HepG2 (cell line): ENCODE measurements at regions not wholly inside any gene's neighbourhood (a gene's known extent, or its start where the extent isn't known, plus 50 kb on each side); places are given as distances from the start of the nearest gene placed in this dataset.

Experiments used
- ATAC-seq: fragments of 200-7000 bp; cut with Tn5 transposase; 3 replicates; pipeline ENCODE4 v1.9.1; 2020; ENCODE audit warnings: mild to moderate bottlenecking, moderate library complexity
- BruUV-seq: library from RNA; stranded (reverse); fragments of 400-500 nt; replicated peaks from 2 replicates; lab custom pipeline; 2021; lab: Mats Ljungman, UMichigan
- CTCF ChIA-PET: fragments of 300-600 bp; formaldehyde crosslinking; extraction: SDS; loops from one replicate; lab custom pipeline; 2021; ENCODE audit warnings: low total read pairs, inconsistent platforms, low intra/inter-chr PET ratio; lab: Yijun Ruan, JAX
- POLR2A ChIA-PET: fragments of 350-600 bp; sonication (Branson Sonifier 250); formaldehyde crosslinking; loops from one replicate; lab custom pipeline; 2020; ENCODE audit warnings: antibody characterized with exemption, inconsistent platforms; lab: Yijun Ruan, JAX
- DNase-seq: peaks from one replicate; pipeline ENCODE4 v3.0.0-alpha.2; 2015; ENCODE audit warnings: low spot score
- FAIRE-seq: peaks from 3 replicates; lab custom pipeline; 2011; peaks lifted over from hg19 to GRCh38; lab: Jason Lieb, UNC
- H2AFZ ChIP-seq: one replicate; pipeline ENCODE4 v1.6.1; 2011; ENCODE audit warnings: low read length, inconsistent platforms
- H3K27ac ChIP-seq: fragments of 300-600 bp; 3 replicates; pipeline ENCODE4 v1.8.0; 2011; ENCODE audit warnings: mixed run types, mild to moderate bottlenecking, mixed read lengths, low read length, inconsistent platforms; ENCODE audit not compliant: insufficient read depth; ENCODE audit errors: extremely low read length
- H3K27me3 ChIP-seq, 2 experiments: fragments of 200-600 bp in 1 of 2; 2 replicates in 1 of 2; 3 replicates in 1 of 2; pipeline versions ENCODE4 v1.6.0 to v1.8.0; 2011; ENCODE audit warnings: low read length in 2 of 2, mild to moderate bottlenecking in 2 of 2, moderate library complexity in 2 of 2, inconsistent platforms in 1 of 2; ENCODE audit not compliant: insufficient read depth in 2 of 2, control insufficient read depth in 1 of 2
- H3K36me3 ChIP-seq, 2 experiments: fragments of 200-600 bp in 1 of 2; replicated peaks in 1 of 2; 2 replicates in 1 of 2; 3 replicates in 1 of 2; pipeline versions ENCODE4 v1.5.1 to v1.8.0; 2011; ENCODE audit warnings: low read length in 2 of 2, inconsistent platforms in 1 of 2; ENCODE audit not compliant: insufficient read depth in 2 of 2, control insufficient read depth in 1 of 2
- H3K4me1 ChIP-seq: 2 replicates; pipeline ENCODE4 v1.5.1; 2012; ENCODE audit warnings: low read length, inconsistent platforms; ENCODE audit not compliant: insufficient read depth
- H3K4me2 ChIP-seq: 2 replicates; pipeline ENCODE4 v1.6.0; 2011; ENCODE audit warnings: low read depth, low read length, inconsistent platforms
- H3K4me3 ChIP-seq, 3 experiments: fragments of 200-600 bp in 1 of 3; sonication (generic), shearing (Covaris generic) in 1 of 3; replicated peaks in 1 of 3; 2 replicates each; pipeline ENCODE4 v1.5.1; 2011 to 2016; ENCODE audit warnings: low read length in 3 of 3, inconsistent platforms in 2 of 3, low read depth in 2 of 3, mild to moderate bottlenecking in 2 of 3, control low read depth in 1 of 3, mixed read lengths in 1 of 3; ENCODE audit not compliant: insufficient read depth in 1 of 3
- H3K79me2 ChIP-seq: one replicate; pipeline ENCODE4 v1.6.1; 2011; ENCODE audit warnings: low read length, inconsistent platforms; ENCODE audit not compliant: insufficient read depth
- H3K9ac ChIP-seq: 2 replicates; pipeline ENCODE4 v1.6.0; 2011; ENCODE audit warnings: mild to moderate bottlenecking, low read depth, low read length, inconsistent platforms; ENCODE audit not compliant: insufficient read depth
- H3K9me3 ChIP-seq: 2 replicates; pipeline ENCODE4 v1.5.1; 2012; ENCODE audit warnings: mild to moderate bottlenecking, low read length
- H4K20me1 ChIP-seq: 2 replicates; pipeline ENCODE4 v1.6.0; 2011; ENCODE audit warnings: inconsistent platforms, mild to moderate bottlenecking, low read length, moderate library complexity; ENCODE audit not compliant: insufficient read depth
- EED ChIP-seq: sonication (generic); formaldehyde crosslinking; IDR thresholded peaks from 2 replicates; pipeline ENCODE4 v1.5.0; 2020; ENCODE audit warnings: mild to moderate bottlenecking, missing genetic modification reagents
- RBFOX2 ChIP-seq: fragments of 200-400 bp; formaldehyde crosslinking; IDR thresholded peaks from 2 replicates; pipeline ENCODE4 v1.6.1; 2017; ENCODE audit warnings: low read depth, mild to moderate bottlenecking, low read length
- SALL2 ChIP-seq: sonication (generic); formaldehyde crosslinking; IDR thresholded peaks from 2 replicates; pipeline ENCODE4 v1.8.1; 2023; ENCODE audit warnings: mild to moderate bottlenecking, missing genetic modification reagents, inconsistent platforms
- ZNF136 ChIP-seq: sonication (generic); formaldehyde crosslinking; IDR thresholded peaks from 2 replicates; pipeline ENCODE4 v1.8.1; 2022; ENCODE audit warnings: low read depth, mild to moderate bottlenecking, moderate library complexity, missing genetic modification reagents
- ZNF772 ChIP-seq: sonication (generic); formaldehyde crosslinking; IDR thresholded peaks from 2 replicates; pipeline ENCODE4 v1.5.0; 2020; ENCODE audit warnings: mild to moderate bottlenecking, missing genetic modification reagents
- in situ Hi-C: cut with HindIII; loops from 2 replicates; pipeline ENCODE4 v1.10.0; 2017; ENCODE audit warnings: low pct_unique_long_range_greater_than_20kb; ENCODE audit not compliant: extremely low pct_ligation_motif_present
- intact Hi-C: fragments of 100-400 bp; cut with micrococcal nuclease; formaldehyde crosslinking; loops from one replicate; pipeline ENCODE4 v1.10.0; 2022; ENCODE audit not compliant: unreplicated experiment
- TF ChIP-seq, protein P1 (sequence below): sonication (generic); formaldehyde crosslinking; conservative IDR thresholded peaks from 2 replicates; pipeline ENCODE4 v1.4.0; 2020; ENCODE audit warnings: mild to moderate bottlenecking, missing genetic modification reagents, moderate library complexity
- TF ChIP-seq, protein P2 (sequence below): sonication (generic); formaldehyde crosslinking; conservative IDR thresholded peaks from 2 replicates; pipeline ENCODE4 v1.4.0; 2020; ENCODE audit warnings: missing genetic modification reagents
- TF ChIP-seq, protein P3 (sequence below): IDR thresholded peaks from 2 replicates; pipeline ENCODE4 v1.6.1; 2016
- TF ChIP-seq, protein P4 (sequence below): sonication (generic); formaldehyde crosslinking; IDR thresholded peaks from 2 replicates; pipeline ENCODE4 v1.4.0; 2020; ENCODE audit warnings: missing genetic modification reagents, borderline replicate concordance

DNA sequence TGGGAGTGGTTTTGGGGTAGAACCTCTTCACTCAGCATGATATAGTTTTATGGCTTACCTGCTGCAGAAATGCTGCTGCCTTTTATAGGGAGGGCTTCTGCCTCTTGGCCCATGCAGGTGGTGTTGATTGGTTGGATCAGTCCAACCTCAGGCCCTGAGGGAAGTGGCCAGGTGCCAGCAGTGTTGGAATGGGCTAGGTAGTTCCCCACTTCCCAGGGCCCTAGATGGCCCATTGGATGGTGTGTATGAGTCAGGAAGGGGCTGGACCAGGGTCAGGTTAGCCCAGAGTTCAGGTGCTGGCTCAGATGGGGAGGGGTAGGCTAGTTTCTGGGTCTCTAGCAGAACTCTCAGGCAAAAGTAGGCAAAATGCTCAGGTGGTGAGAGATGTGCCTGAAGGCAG, 455.5 kb downstream of the CCSER2 start:
- no peaks in the 10 kb centered on the region for H3K36me3 ChIP-seq
- intact Hi-C loops: loop anchor here (5.0 kb wide), 1 partner anchor 1593 kb away; no protein-coding TSS in a partner anchor
- H4K20me1 ChIP-seq: no peaks in the 10 kb centered on the region
- FAIRE-seq: no peak
- no peak overlapping the region for H3K4me2 ChIP-seq
- H3K27me3 ChIP-seq: no peaks in the 10 kb centered on the region
- TF ChIP-seq, protein P1, sequence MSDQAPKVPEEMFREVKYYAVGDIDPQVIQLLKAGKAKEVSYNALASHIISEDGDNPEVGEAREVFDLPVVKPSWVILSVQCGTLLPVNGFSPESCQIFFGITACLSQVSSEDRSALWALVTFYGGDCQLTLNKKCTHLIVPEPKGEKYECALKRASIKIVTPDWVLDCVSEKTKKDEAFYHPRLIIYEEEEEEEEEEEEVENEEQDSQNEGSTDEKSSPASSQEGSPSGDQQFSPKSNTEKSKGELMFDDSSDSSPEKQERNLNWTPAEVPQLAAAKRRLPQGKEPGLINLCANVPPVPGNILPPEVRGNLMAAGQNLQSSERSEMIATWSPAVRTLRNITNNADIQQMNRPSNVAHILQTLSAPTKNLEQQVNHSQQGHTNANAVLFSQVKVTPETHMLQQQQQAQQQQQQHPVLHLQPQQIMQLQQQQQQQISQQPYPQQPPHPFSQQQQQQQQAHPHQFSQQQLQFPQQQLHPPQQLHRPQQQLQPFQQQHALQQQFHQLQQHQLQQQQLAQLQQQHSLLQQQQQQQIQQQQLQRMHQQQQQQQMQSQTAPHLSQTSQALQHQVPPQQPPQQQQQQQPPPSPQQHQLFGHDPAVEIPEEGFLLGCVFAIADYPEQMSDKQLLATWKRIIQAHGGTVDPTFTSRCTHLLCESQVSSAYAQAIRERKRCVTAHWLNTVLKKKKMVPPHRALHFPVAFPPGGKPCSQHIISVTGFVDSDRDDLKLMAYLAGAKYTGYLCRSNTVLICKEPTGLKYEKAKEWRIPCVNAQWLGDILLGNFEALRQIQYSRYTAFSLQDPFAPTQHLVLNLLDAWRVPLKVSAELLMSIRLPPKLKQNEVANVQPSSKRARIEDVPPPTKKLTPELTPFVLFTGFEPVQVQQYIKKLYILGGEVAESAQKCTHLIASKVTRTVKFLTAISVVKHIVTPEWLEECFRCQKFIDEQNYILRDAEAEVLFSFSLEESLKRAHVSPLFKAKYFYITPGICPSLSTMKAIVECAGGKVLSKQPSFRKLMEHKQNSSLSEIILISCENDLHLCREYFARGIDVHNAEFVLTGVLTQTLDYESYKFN: no peak
- TF ChIP-seq, all 625 proteins: peak for 0
- Histone ChIP-seq H3K9ac (no peak overlapping the region), H2AFZ (no peak overlapping the region), H3K4me1 (no peaks in the 10 kb centered on the region), H3K27ac (no peak overlapping the region), H3K79me2 (no peaks in the 10 kb centered on the region), H3K4me3 (no peak overlapping the region), H3K9me3 (no peaks in the 10 kb centered on the region)
- POLR2A ChIA-PET: no interaction called here
- CTCF ChIA-PET: no interaction called here
- in situ Hi-C loops: no loop called here
- no TSS peak for BruUV-seq
- no peak for ATAC-seq
- DNase-seq: no peak

DNA sequence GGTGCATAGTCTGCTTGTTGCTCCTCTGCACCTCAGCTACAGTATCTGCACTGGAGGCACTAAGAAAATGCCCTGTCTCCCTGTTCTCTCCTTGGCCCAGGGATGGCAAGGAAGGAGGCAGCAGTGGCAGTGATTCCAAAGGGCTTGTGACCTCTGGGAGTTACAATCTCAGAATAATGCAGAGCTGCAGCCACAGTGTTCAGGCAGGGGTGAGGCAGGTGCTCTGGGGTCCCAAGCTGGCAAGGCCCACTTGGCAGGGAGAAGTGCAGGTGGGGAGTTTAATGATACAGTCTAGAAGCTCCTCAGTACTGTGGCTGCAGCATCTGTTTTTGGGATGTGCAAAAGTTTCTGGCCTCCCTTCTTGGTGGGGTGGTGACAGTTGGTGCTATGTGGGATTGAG, 456.4 kb downstream of the CCSER2 start:
- BruUV-seq: no TSS peak
- POLR2A ChIA-PET: no interaction called here
- TF ChIP-seq ZNF136: no peak
- TF ChIP-seq, protein P2, sequence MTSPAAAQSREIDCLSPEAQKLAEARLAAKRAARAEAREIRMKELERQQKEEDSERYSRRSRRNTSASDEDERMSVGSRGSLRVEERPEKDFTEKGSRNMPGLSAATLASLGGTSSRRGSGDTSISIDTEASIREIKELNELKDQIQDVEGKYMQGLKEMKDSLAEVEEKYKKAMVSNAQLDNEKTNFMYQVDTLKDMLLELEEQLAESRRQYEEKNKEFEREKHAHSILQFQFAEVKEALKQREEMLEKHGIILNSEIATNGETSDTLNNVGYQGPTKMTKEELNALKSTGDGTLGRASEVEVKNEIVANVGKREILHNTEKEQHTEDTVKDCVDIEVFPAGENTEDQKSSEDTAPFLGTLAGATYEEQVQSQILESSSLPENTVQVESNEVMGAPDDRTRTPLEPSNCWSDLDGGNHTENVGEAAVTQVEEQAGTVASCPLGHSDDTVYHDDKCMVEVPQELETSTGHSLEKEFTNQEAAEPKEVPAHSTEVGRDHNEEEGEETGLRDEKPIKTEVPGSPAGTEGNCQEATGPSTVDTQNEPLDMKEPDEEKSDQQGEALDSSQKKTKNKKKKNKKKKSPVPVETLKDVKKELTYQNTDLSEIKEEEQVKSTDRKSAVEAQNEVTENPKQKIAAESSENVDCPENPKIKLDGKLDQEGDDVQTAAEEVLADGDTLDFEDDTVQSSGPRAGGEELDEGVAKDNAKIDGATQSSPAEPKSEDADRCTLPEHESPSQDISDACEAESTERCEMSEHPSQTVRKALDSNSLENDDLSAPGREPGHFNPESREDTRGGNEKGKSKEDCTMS (CRISPR knock-in tag): no peak
- no peak for TF ChIP-seq SALL2
- TF ChIP-seq, protein P3, sequence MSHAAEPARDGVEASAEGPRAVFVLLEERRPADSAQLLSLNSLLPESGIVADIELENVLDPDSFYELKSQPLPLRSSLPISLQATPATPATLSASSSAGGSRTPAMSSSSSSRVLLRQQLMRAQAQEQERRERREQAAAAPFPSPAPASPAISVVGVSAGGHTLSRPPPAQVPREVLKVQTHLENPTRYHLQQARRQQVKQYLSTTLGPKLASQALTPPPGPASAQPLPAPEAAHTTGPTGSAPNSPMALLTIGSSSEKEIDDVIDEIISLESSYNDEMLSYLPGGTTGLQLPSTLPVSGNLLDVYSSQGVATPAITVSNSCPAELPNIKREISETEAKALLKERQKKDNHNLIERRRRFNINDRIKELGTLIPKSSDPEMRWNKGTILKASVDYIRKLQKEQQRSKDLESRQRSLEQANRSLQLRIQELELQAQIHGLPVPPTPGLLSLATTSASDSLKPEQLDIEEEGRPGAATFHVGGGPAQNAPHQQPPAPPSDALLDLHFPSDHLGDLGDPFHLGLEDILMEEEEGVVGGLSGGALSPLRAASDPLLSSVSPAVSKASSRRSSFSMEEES (CRISPR knock-in tag): no peak
- no peak for TF ChIP-seq RBFOX2
- TF ChIP-seq, protein P4, sequence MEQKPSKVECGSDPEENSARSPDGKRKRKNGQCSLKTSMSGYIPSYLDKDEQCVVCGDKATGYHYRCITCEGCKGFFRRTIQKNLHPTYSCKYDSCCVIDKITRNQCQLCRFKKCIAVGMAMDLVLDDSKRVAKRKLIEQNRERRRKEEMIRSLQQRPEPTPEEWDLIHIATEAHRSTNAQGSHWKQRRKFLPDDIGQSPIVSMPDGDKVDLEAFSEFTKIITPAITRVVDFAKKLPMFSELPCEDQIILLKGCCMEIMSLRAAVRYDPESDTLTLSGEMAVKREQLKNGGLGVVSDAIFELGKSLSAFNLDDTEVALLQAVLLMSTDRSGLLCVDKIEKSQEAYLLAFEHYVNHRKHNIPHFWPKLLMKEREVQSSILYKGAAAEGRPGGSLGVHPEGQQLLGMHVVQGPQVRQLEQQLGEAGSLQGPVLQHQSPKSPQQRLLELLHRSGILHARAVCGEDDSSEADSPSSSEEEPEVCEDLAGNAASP (CRISPR knock-in tag): no peak
- TF ChIP-seq ZNF772 (CRISPR knock-in tag): no peak
- no peak for TF ChIP-seq EED (CRISPR knock-in tag)

More for the DNA sequence above, 456.4 kb downstream of the CCSER2 start:
- Histone ChIP-seq H2AFZ (no peak overlapping the region), H3K4me1 (no peaks in the 10 kb centered on the region), H4K20me1 (no peaks in the 10 kb centered on the region), H3K9me3 (no peaks in the 10 kb centered on the region), H3K79me2 (no peaks in the 10 kb centered on the region), H3K27me3 (no peaks in the 10 kb centered on the region), H3K4me2 (no peak overlapping the region), H3K27ac (no peak overlapping the region), H3K36me3 (no peaks in the 10 kb centered on the region), H3K4me3 (no peak overlapping the region), H3K9ac (no peak overlapping the region)
- ATAC-seq: no peak
- FAIRE-seq: no peak
- in situ Hi-C loops (no loop called here), intact Hi-C loops (loop anchor here (5.0 kb wide), 1 partner anchor 1593 kb away; no protein-coding TSS in a partner anchor)
- CTCF ChIA-PET: no interaction called here
- DNase-seq: no peak
